Stimulated activated naive CD8-positive, alpha-beta T cell treated with anti-CD3 and anti-CD28 coated beads, Interleukin-15, amount 100 ng/mL, for 72 hours (primary cell): ENCODE measurements at regions not wholly inside any gene's neighbourhood (a gene's known extent, or its start where the extent isn't known, plus 50 kb on each side); places are given as distances from the start of the nearest gene placed in this dataset.
A peak's percentile ranks its signal among the peaks of the same experiment; 100 is the strongest.
"Not testable (repeated sequence)": the region's sequence is repeated elsewhere in the genome, so short reads cannot be mapped to it uniquely, and the experiment has no call there.

ENCODE experiments used
- ATAC-seq: fragments of 150-1000 bp; cut with Tn5 transposase; 2 replicates; pipeline ENCODE4 v1.10.0; 2021; ENCODE audit warnings: mild to moderate bottlenecking, moderate library complexity
- DNase-seq, 2 donors: peaks; one replicate each; pipeline ENCODE4 v3.0.0; 2021 to 2022
- H3K27ac Mint-ChIP-seq, 2 donors: one replicate each; pipeline ENCODE4 v1.8.0; 2022; ENCODE audit warnings: mild to moderate bottlenecking in 2 of 2, mixed read lengths in 2 of 2, moderate library complexity in 2 of 2
- H3K27me3 Mint-ChIP-seq: one replicate; pipeline ENCODE4 v1.8.0; 2022; ENCODE audit warnings: mixed read lengths
- H3K4me1 Mint-ChIP-seq: one replicate; pipeline ENCODE4 v1.8.0; 2022; ENCODE audit warnings: mild to moderate bottlenecking, mixed read lengths
- H3K4me3 Mint-ChIP-seq, 2 donors: one replicate each; pipeline ENCODE4 v1.8.0; 2022; ENCODE audit warnings: mild to moderate bottlenecking in 2 of 2, mixed read lengths in 2 of 2, moderate library complexity in 1 of 2
- H3K9me3 Mint-ChIP-seq, 2 donors: one replicate each; pipeline ENCODE4 v1.8.0; 2022; ENCODE audit warnings: mixed read lengths in 2 of 2

GRCh38 chr15:92787116-92787515 is 113.0 kb upstream of the CHD2 start:
- DNase-seq (no peak), ATAC-seq (no peak)
- Mint-ChIP-seq H3K9me3 (peaks cover 0 to 10% of the 10 kb centered on the region in 2 donors), H3K27ac (peak overlapping the region in 1 of 2 donors; percentile 70), H3K4me1 (no peaks in the 10 kb centered on the region), H3K4me3 (no peak overlapping the region), H3K27me3 (no peaks in the 10 kb centered on the region)

GRCh38 chr15:92788196-92788595 is 111.9 kb upstream of the CHD2 start:
- Mint-ChIP-seq H3K4me3 (no peak overlapping the region), H3K27me3 (no peaks in the 10 kb centered on the region), H3K27ac (no peak overlapping the region), H3K9me3 (peaks cover 0 to 10% of the 10 kb centered on the region in 2 donors), H3K4me1 (no peaks in the 10 kb centered on the region)
- no peak for ATAC-seq
- no peak for DNase-seq

GRCh38 chr15:92788793-92789192 is 111.3 kb upstream of the CHD2 start:
- not testable (repeated sequence) for ATAC-seq, H3K4me3 Mint-ChIP-seq, H3K4me1 Mint-ChIP-seq, H3K27me3 Mint-ChIP-seq, DNase-seq, H3K27ac Mint-ChIP-seq
- H3K9me3 Mint-ChIP-seq, result peaks cover 0 to 10% of the 10 kb centered on the region in 2 donors

GRCh38 chr15:92796161-92796611 is 103.9 kb upstream of the CHD2 start:
- H3K4me3 Mint-ChIP-seq, result no peak overlapping the region
- ATAC-seq (no peak), DNase-seq (no peak)
- H3K27me3 Mint-ChIP-seq, result no peaks in the 10 kb centered on the region
- H3K4me1 Mint-ChIP-seq, result peaks cover 7% of the 10 kb centered on the region
- no peak overlapping the region for H3K27ac Mint-ChIP-seq
- no peaks in the 10 kb centered on the region for H3K9me3 Mint-ChIP-seq

GRCh38 chr15:92797168-92798052 is 102.7 kb upstream of the CHD2 start:
- Mint-ChIP-seq H3K27me3 (no peaks in the 10 kb centered on the region), H3K9me3 (no peaks in the 10 kb centered on the region), H3K27ac (peak overlapping the region; percentile 86 to 91), H3K4me1 (peaks cover 7% of the 10 kb centered on the region), H3K4me3 (no peak overlapping the region)
- DNase-seq (peak in 1 of 2 donors; percentile 42), ATAC-seq (peak; percentile 76)

GRCh38 chr15:92800013-92800412 is 100.1 kb upstream of the CHD2 start:
- no peak for DNase-seq
- peaks cover 22% of the 10 kb centered on the region for H3K4me1 Mint-ChIP-seq
- no peak overlapping the region for H3K27ac Mint-ChIP-seq
- no peak for ATAC-seq
- H3K9me3 Mint-ChIP-seq, result no peaks in the 10 kb centered on the region
- no peaks in the 10 kb centered on the region for H3K27me3 Mint-ChIP-seq
- no peak overlapping the region for H3K4me3 Mint-ChIP-seq

GRCh38 chr15:92800416-92801055 is 99.6 kb upstream of the CHD2 start:
- ATAC-seq, H3K27ac Mint-ChIP-seq, H3K4me3 Mint-ChIP-seq, DNase-seq, H3K27me3 Mint-ChIP-seq, H3K9me3 Mint-ChIP-seq: not testable (repeated sequence)
- H3K4me1 Mint-ChIP-seq, result peaks cover 22% of the 10 kb centered on the region

- not testable (repeated sequence) for H3K27ac Mint-ChIP-seq, H3K27me3 Mint-ChIP-seq, H3K9me3 Mint-ChIP-seq, DNase-seq, H3K4me3 Mint-ChIP-seq, ATAC-seq
- H3K4me1 Mint-ChIP-seq, result peaks cover 23% of the 10 kb centered on the region
These were observed 98.9 kb upstream of the CHD2 start for GRCh38 chr15:92801056-92801773.

GRCh38 chr15:92801774-92802464 is 98.2 kb upstream of the CHD2 start:
- no peak overlapping the region for H3K27ac Mint-ChIP-seq
- H3K9me3 Mint-ChIP-seq, result no peaks in the 10 kb centered on the region
- H3K4me1 Mint-ChIP-seq, result peaks cover 27% of the 10 kb centered on the region

GRCh38 chr15:92803536-92803851 is 96.6 kb upstream of the CHD2 start:
- DNase-seq, result no peak
- Mint-ChIP-seq H3K27ac (peak overlapping the region; percentile 82 to 90), H3K27me3 (no peaks in the 10 kb centered on the region), H3K9me3 (no peaks in the 10 kb centered on the region), H3K4me3 (peak overlapping the region in 1 of 2 donors; percentile 55), H3K4me1 (peaks cover 31% of the 10 kb centered on the region)
- ATAC-seq, result no peak

More at GRCh38 chr15:92801774-92802464, 98.2 kb upstream of the CHD2 start:
- DNase-seq (no peak), ATAC-seq (no peak)
- Mint-ChIP-seq H3K4me3 (no peak overlapping the region), H3K27me3 (no peaks in the 10 kb centered on the region)

GRCh38 chr15:92803852-92804609 is 96.1 kb upstream of the CHD2 start:
- DNase-seq, result peak in 1 of 2 donors; percentile 70
- no peaks in the 10 kb centered on the region for H3K9me3 Mint-ChIP-seq
- peak overlapping the region; percentile 82 to 90 for H3K27ac Mint-ChIP-seq
- H3K4me3 Mint-ChIP-seq, result peak overlapping the region; percentile 23 to 55
- H3K4me1 Mint-ChIP-seq, result peaks cover 31% of the 10 kb centered on the region
- H3K27me3 Mint-ChIP-seq, result no peaks in the 10 kb centered on the region
- peak; percentile 92 for ATAC-seq

GRCh38 chr15:92804610-92804936 is 95.6 kb upstream of the CHD2 start:
- not testable (repeated sequence) for H3K4me3 Mint-ChIP-seq, H3K9me3 Mint-ChIP-seq, ATAC-seq, DNase-seq, H3K27me3 Mint-ChIP-seq
- H3K27ac Mint-ChIP-seq, result peak overlapping the region; percentile 82 to 90
- peaks cover 31% of the 10 kb centered on the region for H3K4me1 Mint-ChIP-seq

- H3K4me3 Mint-ChIP-seq, result no peak overlapping the region
- no peaks in the 10 kb centered on the region for H3K27me3 Mint-ChIP-seq
- no peak for DNase-seq
- peaks cover 31% of the 10 kb centered on the region for H3K4me1 Mint-ChIP-seq
- ATAC-seq, result no peak
- H3K27ac Mint-ChIP-seq, result no peak overlapping the region
- H3K9me3 Mint-ChIP-seq, result no peaks in the 10 kb centered on the region
These were observed 94.9 kb upstream of the CHD2 start for GRCh38 chr15:92805080-92805690.

GRCh38 chr15:92806171-92806570 is 94.0 kb upstream of the CHD2 start:
- not testable (repeated sequence) for H3K27ac Mint-ChIP-seq

More at GRCh38 chr15:92806171-92806570, 94.0 kb upstream of the CHD2 start:
- DNase-seq, H3K9me3 Mint-ChIP-seq, H3K27me3 Mint-ChIP-seq, ATAC-seq: not testable (repeated sequence)
- H3K4me3 Mint-ChIP-seq, result peak overlapping the region in 1 of 2 donors; percentile 36
- peaks cover 41% of the 10 kb centered on the region for H3K4me1 Mint-ChIP-seq
